Neural progenitor cell (in vitro differentiated cells): ENCODE measurements at regions not wholly inside any gene's neighbourhood (a gene's known extent, or its start where the extent isn't known, plus 50 kb on each side); places are given as distances from the start of the nearest gene placed in this dataset.

Source experiments
- DNase-seq: peaks from one replicate; pipeline ENCODE4 v3.0.0-alpha.2; 2016; ENCODE audit warnings: low spot score
- H2AFZ ChIP-seq: fragments of 200-600 bp; sonication (generic); replicated peaks from 2 replicates; pipeline ENCODE4 v1.6.1; 2016; ENCODE audit warnings: antibody characterized with exemption
- H3F3A ChIP-seq: fragments of 200-600 bp; sonication (generic); 2 replicates; pipeline ENCODE4 v1.6.1; 2016; ENCODE audit warnings: antibody characterized with exemption, low read depth
- H3K27ac ChIP-seq: fragments of 200-600 bp; sonication (generic); 2 replicates; pipeline ENCODE4 v1.5.1; 2016; ENCODE audit warnings: mild to moderate bottlenecking
- H3K27me3 ChIP-seq: fragments of 200-600 bp; sonication (generic); 2 replicates; pipeline ENCODE4 v1.6.1; 2016; ENCODE audit warnings: mild to moderate bottlenecking, moderate library complexity
- H3K36me3 ChIP-seq: fragments of 200-600 bp; sonication (generic); 2 replicates; pipeline ENCODE4 v1.5.1; 2016
- H3K4me1 ChIP-seq: fragments of 200-600 bp; sonication (generic); 2 replicates; pipeline ENCODE4 v1.6.1; 2016; ENCODE audit warnings: mixed run types
- H3K4me2 ChIP-seq: fragments of 200-600 bp; sonication (generic); 2 replicates; pipeline ENCODE4 v1.6.1; 2016
- H3K4me3 ChIP-seq: fragments of 200-600 bp; sonication (generic); 2 replicates; pipeline ENCODE4 v1.5.1; 2016
- H3K79me2 ChIP-seq: fragments of 200-600 bp; sonication (generic); 2 replicates; pipeline ENCODE4 v1.6.1; 2016; ENCODE audit warnings: low read depth
- H3K9ac ChIP-seq: fragments of 200-600 bp; sonication (generic); 2 replicates; pipeline ENCODE4 v1.6.1; 2016
- H3K9me3 ChIP-seq: fragments of 200-600 bp; sonication (generic); 2 replicates; pipeline ENCODE4 v1.5.1; 2016; ENCODE audit warnings: low read depth
- H4K20me1 ChIP-seq: fragments of 200-600 bp; sonication (generic); 2 replicates; pipeline ENCODE4 v1.6.1; 2016; ENCODE audit warnings: low read depth
- H3K27ac Mint-ChIP-seq: 3 replicates; pipeline ENCODE4 v1.8.0; 2021; ENCODE audit warnings: mixed read lengths
- H3K27me3 Mint-ChIP-seq: 2 replicates; pipeline ENCODE4 v1.8.0; 2022; ENCODE audit warnings: low read depth, mild to moderate bottlenecking, inconsistent platforms, moderate library complexity, mixed read lengths; ENCODE audit not compliant: insufficient read depth
- H3K36me3 Mint-ChIP-seq: 3 replicates; pipeline ENCODE4 v1.8.0; 2021; ENCODE audit warnings: mixed read lengths
- H3K4me1 Mint-ChIP-seq: 3 replicates; pipeline ENCODE4 v1.8.0; 2021; ENCODE audit warnings: mixed read lengths
- H3K4me3 Mint-ChIP-seq: 3 replicates; pipeline ENCODE4 v1.8.0; 2021; ENCODE audit warnings: mild to moderate bottlenecking, moderate library complexity, mixed read lengths
- H3K9me3 Mint-ChIP-seq: 3 replicates; pipeline ENCODE4 v1.8.0; 2020; ENCODE audit warnings: mixed read lengths
- EZH2 ChIP-seq: fragments of 200-600 bp; sonication (generic); IDR thresholded peaks from 2 replicates; pipeline ENCODE4 v1.6.1; 2017; ENCODE audit warnings: antibody characterized with exemption, mild to moderate bottlenecking, moderate library complexity
- EZH2phosphoT487 ChIP-seq: fragments of 200-600 bp; sonication (generic); IDR thresholded peaks from 2 replicates; pipeline ENCODE4 v1.6.1; 2017; ENCODE audit warnings: antibody characterized with exemption
- TF ChIP-seq, protein P1 (sequence below): fragments of 200-600 bp; sonication (generic); IDR thresholded peaks from 2 replicates; pipeline ENCODE4 v1.5.1; 2017; ENCODE audit warnings: antibody characterized with exemption, mild to moderate bottlenecking

DNA sequence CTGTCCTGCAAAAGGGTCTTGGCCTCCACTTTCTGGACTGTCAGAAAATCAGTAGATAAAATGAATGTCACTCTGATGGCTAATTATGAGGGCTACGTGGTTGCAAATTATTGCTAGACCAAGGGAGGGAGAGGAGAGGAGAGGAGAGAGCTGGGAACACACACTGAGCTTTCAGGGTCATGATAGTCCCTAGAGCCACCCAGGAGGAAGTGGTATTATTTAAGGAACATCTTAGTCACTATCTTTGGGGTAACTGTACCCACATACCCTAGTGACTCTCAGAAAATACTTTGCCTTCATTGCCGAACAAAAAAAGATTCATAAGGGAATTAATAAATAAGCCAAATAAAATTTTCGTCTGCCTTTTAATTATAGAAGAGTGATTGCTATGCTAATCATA is 642.3 kb upstream of the CFAP20DC start:
- no peak overlapping the region for H3K4me2 ChIP-seq
- TF ChIP-seq, protein P1, sequence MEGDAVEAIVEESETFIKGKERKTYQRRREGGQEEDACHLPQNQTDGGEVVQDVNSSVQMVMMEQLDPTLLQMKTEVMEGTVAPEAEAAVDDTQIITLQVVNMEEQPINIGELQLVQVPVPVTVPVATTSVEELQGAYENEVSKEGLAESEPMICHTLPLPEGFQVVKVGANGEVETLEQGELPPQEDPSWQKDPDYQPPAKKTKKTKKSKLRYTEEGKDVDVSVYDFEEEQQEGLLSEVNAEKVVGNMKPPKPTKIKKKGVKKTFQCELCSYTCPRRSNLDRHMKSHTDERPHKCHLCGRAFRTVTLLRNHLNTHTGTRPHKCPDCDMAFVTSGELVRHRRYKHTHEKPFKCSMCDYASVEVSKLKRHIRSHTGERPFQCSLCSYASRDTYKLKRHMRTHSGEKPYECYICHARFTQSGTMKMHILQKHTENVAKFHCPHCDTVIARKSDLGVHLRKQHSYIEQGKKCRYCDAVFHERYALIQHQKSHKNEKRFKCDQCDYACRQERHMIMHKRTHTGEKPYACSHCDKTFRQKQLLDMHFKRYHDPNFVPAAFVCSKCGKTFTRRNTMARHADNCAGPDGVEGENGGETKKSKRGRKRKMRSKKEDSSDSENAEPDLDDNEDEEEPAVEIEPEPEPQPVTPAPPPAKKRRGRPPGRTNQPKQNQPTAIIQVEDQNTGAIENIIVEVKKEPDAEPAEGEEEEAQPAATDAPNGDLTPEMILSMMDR = no peak
- no peak for TF ChIP-seq EZH2phosphoT487
- no peak for TF ChIP-seq EZH2
- H3K79me2 ChIP-seq = no peaks in the 10 kb centered on the region
- no peaks in the 10 kb centered on the region for H3K27me3 ChIP-seq
- peaks cover 13% of the 10 kb centered on the region for H3K9me3 Mint-ChIP-seq
- no peak overlapping the region for H3K27ac ChIP-seq
- no peak for DNase-seq
- no peaks in the 10 kb centered on the region for H3K36me3 ChIP-seq
- no peak overlapping the region for H3K9ac ChIP-seq
- H3K27ac Mint-ChIP-seq = no peak overlapping the region
- H3K4me3 ChIP-seq = no peak overlapping the region
- no peak overlapping the region for H2AFZ ChIP-seq
- H4K20me1 ChIP-seq = no peaks in the 10 kb centered on the region
- no peaks in the 10 kb centered on the region for H3F3A ChIP-seq
- H3K4me3 Mint-ChIP-seq = no peak overlapping the region
- H3K4me1 ChIP-seq = no peaks in the 10 kb centered on the region
- no peaks in the 10 kb centered on the region for H3K36me3 Mint-ChIP-seq
- peaks cover 7% of the 10 kb centered on the region for H3K27me3 Mint-ChIP-seq
- no peaks in the 10 kb centered on the region for H3K4me1 Mint-ChIP-seq
- no peaks in the 10 kb centered on the region for H3K9me3 ChIP-seq

GRCh38 chr3:59690886-59691285 is 641.1 kb upstream of the CFAP20DC start:
- Histone ChIP-seq H3K4me2 (no peak overlapping the region), H3K9me3 (no peaks in the 10 kb centered on the region), H3K9ac (no peak overlapping the region), H3K27me3 (no peaks in the 10 kb centered on the region), H4K20me1 (no peaks in the 10 kb centered on the region), H2AFZ (no peak overlapping the region), H3K79me2 (no peaks in the 10 kb centered on the region), H3K4me3 (no peak overlapping the region), H3K36me3 (no peaks in the 10 kb centered on the region), H3K4me1 (no peaks in the 10 kb centered on the region), H3F3A (no peaks in the 10 kb centered on the region), H3K27ac (no peak overlapping the region)
- Mint-ChIP-seq H3K4me1 (no peaks in the 10 kb centered on the region), H3K36me3 (no peaks in the 10 kb centered on the region), H3K27me3 (peaks cover 4% of the 10 kb centered on the region), H3K9me3 (peaks cover 8% of the 10 kb centered on the region), H3K4me3 (no peak overlapping the region), H3K27ac (no peak overlapping the region)
- no peak for DNase-seq
- TF ChIP-seq EZH2phosphoT487 (no peak), EZH2 (no peak)
- TF ChIP-seq, protein P1 = no peak

- DNase-seq = no peak
- H3K27ac Mint-ChIP-seq = no peak overlapping the region
- no peaks in the 10 kb centered on the region for H3K36me3 ChIP-seq
- no peak overlapping the region for H3K4me2 ChIP-seq
- H3K27me3 Mint-ChIP-seq = peaks cover 2% of the 10 kb centered on the region
- no peak overlapping the region for H3K27ac ChIP-seq
- H3K36me3 Mint-ChIP-seq = no peaks in the 10 kb centered on the region
- H4K20me1 ChIP-seq = no peaks in the 10 kb centered on the region
- no peaks in the 10 kb centered on the region for H3K4me1 ChIP-seq
- no peak overlapping the region for H3K9ac ChIP-seq
- peaks cover 8% of the 10 kb centered on the region for H3K9me3 Mint-ChIP-seq
- TF ChIP-seq, protein P1 = no peak
- TF ChIP-seq EZH2phosphoT487 (no peak), EZH2 (no peak)
- no peaks in the 10 kb centered on the region for H3K27me3 ChIP-seq
- no peak overlapping the region for H3K4me3 ChIP-seq
- H3K4me3 Mint-ChIP-seq = no peak overlapping the region
- H3K4me1 Mint-ChIP-seq = no peaks in the 10 kb centered on the region
- H2AFZ ChIP-seq = no peak overlapping the region
- H3K9me3 ChIP-seq = no peaks in the 10 kb centered on the region
- no peaks in the 10 kb centered on the region for H3F3A ChIP-seq
- no peaks in the 10 kb centered on the region for H3K79me2 ChIP-seq
Observed at GRCh38 chr3:59688636-59689035, 638.8 kb upstream of the CFAP20DC start.
